ENCODE measurements at regions not wholly inside any gene's neighbourhood (a gene's known extent, or its start where the extent isn't known, plus 50 kb on each side); places are given as distances from the start of the nearest gene placed in this dataset.
A peak's percentile ranks its signal among the peaks of the same experiment; 100 is the strongest.

DNA sequence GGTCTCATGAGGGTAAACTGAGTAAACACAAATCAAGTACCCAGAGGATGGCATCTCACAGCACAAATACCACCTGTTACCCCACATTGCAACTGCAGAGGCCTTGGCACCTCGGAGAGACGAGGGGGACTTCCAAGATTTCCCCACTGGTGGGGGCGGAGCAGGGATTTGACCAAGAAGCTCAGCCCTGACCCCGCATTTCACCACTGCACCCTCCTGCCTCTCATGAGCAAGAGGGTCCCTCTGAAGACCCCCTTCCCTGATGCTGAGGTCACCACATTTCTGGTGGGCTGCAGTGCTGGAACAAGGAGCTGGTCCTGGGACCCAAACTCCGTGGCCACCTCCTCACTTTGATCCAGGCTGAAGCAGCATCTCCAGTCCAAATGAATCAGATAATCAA lies 342.4 kb downstream of the NPHP4 start:
- H3K4me1 ChIP-seq (ENCODE audit: control insufficient read depth, insufficient read depth, low read length, poor library complexity, severe bottlenecking) = peaks cover 15% of the 10 kb centered on the region
- 88 to 90% methylated on average over 4 to 5 of the region's 5 CpGs for WGBS, 2 experiments (ENCODE audit: insufficient coverage in 2 of 2)
- peaks cover 10% of the 10 kb centered on the region for H3K9me3 ChIP-seq (ENCODE audit: control insufficient read depth, low read length)
- H3K27ac ChIP-seq (ENCODE audit: low read depth, low read length, severe bottlenecking) = no peak overlapping the region
- no peak overlapping the region for H3K4me3 ChIP-seq (ENCODE audit: extremely low read depth, insufficient read depth, low read length, poor library complexity, severe bottlenecking)
- no peaks in the 10 kb centered on the region for H3K36me3 ChIP-seq (ENCODE audit: control insufficient read depth, insufficient read depth, low read length)

DNA sequence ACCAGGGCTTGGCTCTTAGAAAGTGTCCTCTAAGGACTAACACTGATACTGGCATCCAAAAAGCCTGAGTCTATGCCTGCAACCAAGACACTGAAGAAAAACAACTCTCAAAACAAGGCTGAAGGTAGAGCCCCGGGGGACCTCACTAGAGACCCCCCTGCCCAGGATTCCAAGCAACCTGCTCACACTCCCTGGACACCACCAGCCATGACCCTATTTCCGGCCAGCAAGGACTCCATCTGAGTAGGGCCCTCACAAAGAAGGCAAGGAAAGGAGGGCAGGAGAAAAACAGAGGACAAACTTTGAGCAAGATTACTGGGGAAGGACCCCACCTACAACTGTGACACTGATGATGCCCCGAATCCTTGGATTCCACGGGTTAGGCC lies 343.1 kb downstream of the NPHP4 start:
- 92 to 100% methylated on average over 2 of the region's 4 CpGs for WGBS, 2 experiments (ENCODE audit: insufficient coverage in 2 of 2)
- Histone ChIP-seq H3K4me1 (ENCODE audit: control insufficient read depth, insufficient read depth, low read length, poor library complexity, severe bottlenecking) (peaks cover 15% of the 10 kb centered on the region), H3K27ac (ENCODE audit: low read depth, low read length, severe bottlenecking) (no peak overlapping the region), H3K36me3 (ENCODE audit: control insufficient read depth, insufficient read depth, low read length) (no peaks in the 10 kb centered on the region), H3K9me3 (ENCODE audit: control insufficient read depth, low read length) (peaks cover 10% of the 10 kb centered on the region), H3K4me3 (ENCODE audit: extremely low read depth, insufficient read depth, low read length, poor library complexity, severe bottlenecking) (no peak overlapping the region)

DNA sequence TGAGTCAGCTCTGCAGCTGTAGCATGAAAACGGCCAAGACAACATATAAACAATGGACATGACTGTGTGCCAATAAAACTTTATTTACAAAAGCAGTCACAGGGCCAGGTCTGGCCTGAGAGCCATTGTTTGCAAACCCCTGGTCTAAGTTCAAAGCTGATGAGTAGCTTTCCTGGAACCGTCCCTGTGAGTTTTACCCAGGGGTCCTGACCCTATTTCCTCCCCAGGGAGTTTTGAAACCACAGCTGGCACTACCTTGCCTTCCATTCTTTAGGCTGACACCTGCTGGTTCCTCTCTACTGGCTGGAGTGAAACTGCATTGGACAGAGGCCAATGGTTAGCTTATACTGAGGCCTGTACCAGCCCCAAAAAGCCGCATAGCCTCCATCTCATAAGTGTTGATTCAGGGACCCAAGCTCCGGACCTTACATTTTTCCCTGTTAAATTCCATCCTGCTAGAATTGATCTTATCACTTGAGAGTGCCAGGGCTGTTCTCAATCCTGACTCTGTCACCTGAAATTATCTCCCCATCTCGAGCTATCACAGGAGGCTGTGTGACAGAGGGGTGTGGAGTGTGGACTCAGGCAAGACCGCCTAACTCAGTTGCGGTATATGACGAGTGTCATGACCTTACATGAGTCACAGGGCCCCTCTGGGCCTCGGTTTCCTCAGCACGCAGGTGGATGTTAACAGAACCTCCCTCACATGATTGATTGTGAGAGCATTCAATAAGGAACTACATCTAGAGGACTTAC lies 343.6 kb downstream of the NPHP4 start:
- Histone ChIP-seq H3K4me3 (ENCODE audit: extremely low read depth, insufficient read depth, low read length, poor library complexity, severe bottlenecking) (no peak overlapping the region), H3K9me3 (ENCODE audit: control insufficient read depth, low read length) (peaks cover 10% of the 10 kb centered on the region), H3K4me1 (ENCODE audit: control insufficient read depth, insufficient read depth, low read length, poor library complexity, severe bottlenecking) (peaks cover 15% of the 10 kb centered on the region), H3K27ac (ENCODE audit: low read depth, low read length, severe bottlenecking) (no peak overlapping the region), H3K36me3 (ENCODE audit: control insufficient read depth, insufficient read depth, low read length) (no peaks in the 10 kb centered on the region)
- 89 to 95% methylated on average over 6 to 9 of the region's 10 CpGs for WGBS, 2 experiments (ENCODE audit: insufficient coverage in 2 of 2)

DNA sequence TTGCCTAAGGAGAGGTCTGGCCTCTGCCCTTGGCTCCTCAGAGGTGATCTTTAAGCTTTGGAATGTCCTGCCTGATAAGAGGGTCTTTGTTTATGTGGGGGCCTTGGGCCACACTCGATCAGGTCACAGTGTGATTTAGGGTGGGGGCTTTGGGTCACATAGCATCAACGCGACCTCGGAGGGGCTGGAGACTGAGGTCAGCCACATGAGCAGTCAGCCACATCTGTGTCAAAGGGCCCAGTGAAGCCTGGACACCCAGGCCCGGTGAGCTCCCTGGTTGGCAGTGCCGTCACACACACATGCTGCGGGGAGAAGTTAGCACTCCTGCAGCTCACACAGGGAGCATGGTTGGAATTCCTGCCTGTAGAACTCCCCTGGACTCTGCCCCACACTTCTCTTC lies 345.0 kb downstream of the NPHP4 start:
- H3K4me1 ChIP-seq (ENCODE audit: control insufficient read depth, insufficient read depth, low read length, poor library complexity, severe bottlenecking) = peaks cover 15% of the 10 kb centered on the region
- peaks cover 10% of the 10 kb centered on the region for H3K9me3 ChIP-seq (ENCODE audit: control insufficient read depth, low read length)
- peak overlapping the region; percentile 90 for H3K27ac ChIP-seq (ENCODE audit: low read depth, low read length, severe bottlenecking)
- 74 to 77% methylated on average over 6 to 7 of the region's 7 CpGs for WGBS, 2 experiments (ENCODE audit: insufficient coverage in 2 of 2)
- H3K36me3 ChIP-seq (ENCODE audit: control insufficient read depth, insufficient read depth, low read length) = no peaks in the 10 kb centered on the region
- no peak overlapping the region for H3K4me3 ChIP-seq (ENCODE audit: extremely low read depth, insufficient read depth, low read length, poor library complexity, severe bottlenecking)

DNA sequence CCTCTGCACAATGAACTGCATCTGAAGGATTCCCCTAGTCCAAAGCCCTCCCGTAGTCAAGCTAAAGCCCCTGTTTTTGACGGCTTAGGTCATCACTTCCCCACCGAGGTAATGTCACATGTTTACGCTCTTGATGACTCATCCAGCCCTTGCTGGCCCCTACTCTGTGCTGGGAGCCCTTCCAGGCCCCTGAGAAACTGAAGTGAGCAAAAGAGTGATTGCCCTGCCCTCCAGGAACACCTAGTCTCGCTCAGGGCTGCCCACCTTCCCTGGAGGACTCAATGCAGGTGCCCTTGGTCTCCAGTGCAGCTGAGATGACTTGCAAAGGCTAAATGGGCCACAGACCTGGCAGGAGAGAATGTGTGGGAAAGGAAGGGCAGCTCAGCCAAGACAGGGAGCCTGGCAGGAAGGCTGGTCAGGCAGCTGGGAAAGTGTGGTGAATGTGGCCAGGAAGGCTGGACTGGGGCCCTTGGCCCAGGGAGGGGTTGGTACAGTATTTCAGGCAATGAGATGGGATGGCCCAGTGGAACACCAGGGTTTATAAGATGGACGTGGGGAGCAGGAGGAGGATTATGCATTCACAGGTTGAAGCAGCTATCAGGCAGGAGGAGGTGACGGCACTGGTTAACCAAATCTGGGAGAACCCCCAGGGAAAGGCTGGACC lies 345.6 kb downstream of the NPHP4 start:
- H3K9me3 ChIP-seq (ENCODE audit: control insufficient read depth, low read length) = peaks cover 10% of the 10 kb centered on the region
- peaks cover 15% of the 10 kb centered on the region for H3K4me1 ChIP-seq (ENCODE audit: control insufficient read depth, insufficient read depth, low read length, poor library complexity, severe bottlenecking)
- H3K27ac ChIP-seq (ENCODE audit: low read depth, low read length, severe bottlenecking) = peak overlapping the region; percentile 90
- no peak overlapping the region for H3K4me3 ChIP-seq (ENCODE audit: extremely low read depth, insufficient read depth, low read length, poor library complexity, severe bottlenecking)
- 59 to 64% methylated on average over 6 to 7 of the region's 7 CpGs for WGBS, 2 experiments (ENCODE audit: insufficient coverage in 2 of 2)
- H3K36me3 ChIP-seq (ENCODE audit: control insufficient read depth, insufficient read depth, low read length) = no peaks in the 10 kb centered on the region

DNA sequence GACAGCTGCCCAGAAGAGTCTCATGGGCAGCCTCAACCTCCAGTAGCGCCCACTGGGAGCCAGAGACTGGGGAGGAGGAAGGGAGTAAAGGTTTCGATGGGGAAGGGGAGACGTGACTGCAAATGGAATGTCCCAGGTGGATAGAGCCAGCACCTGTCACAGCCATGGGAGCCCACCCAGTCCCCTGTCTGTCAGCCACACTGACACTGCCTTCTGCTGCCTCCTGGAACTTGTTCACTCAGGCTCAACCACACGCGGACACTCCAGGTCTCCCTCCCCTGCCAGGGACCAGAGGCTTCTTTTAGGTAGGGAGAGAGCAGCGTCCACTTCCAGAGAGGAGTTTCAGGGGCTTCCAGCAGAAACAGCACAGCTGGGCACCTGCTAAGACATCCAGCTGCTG lies 346.3 kb downstream of the NPHP4 start:
- peaks cover 15% of the 10 kb centered on the region for H3K4me1 ChIP-seq (ENCODE audit: control insufficient read depth, insufficient read depth, low read length, poor library complexity, severe bottlenecking)
- WGBS, 2 experiments (ENCODE audit: insufficient coverage in 2 of 2) = 98% methylated on average over 5 to 6 of the region's 6 CpGs
- H3K27ac ChIP-seq (ENCODE audit: low read depth, low read length, severe bottlenecking) = no peak overlapping the region
- H3K9me3 ChIP-seq (ENCODE audit: control insufficient read depth, low read length) = peaks cover 10% of the 10 kb centered on the region
- H3K4me3 ChIP-seq (ENCODE audit: extremely low read depth, insufficient read depth, low read length, poor library complexity, severe bottlenecking) = no peak overlapping the region
- H3K36me3 ChIP-seq (ENCODE audit: control insufficient read depth, insufficient read depth, low read length) = no peaks in the 10 kb centered on the region

DNA sequence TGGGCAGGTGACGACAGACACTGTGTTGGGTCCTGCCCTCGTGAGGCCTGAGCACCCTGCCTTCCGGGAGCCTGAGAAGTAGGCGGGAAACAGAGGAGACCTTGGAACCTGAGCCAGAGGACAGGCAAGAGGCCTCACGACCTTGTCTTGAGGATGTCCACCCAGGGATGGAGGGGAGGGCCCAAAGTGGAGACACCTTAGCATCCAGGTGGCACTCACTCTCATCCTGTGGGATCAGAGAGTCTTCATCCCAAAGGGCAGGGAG lies 347.2 kb downstream of the NPHP4 start:
- Histone ChIP-seq H3K36me3 (ENCODE audit: control insufficient read depth, insufficient read depth, low read length) (no peaks in the 10 kb centered on the region), H3K4me1 (ENCODE audit: control insufficient read depth, insufficient read depth, low read length, poor library complexity, severe bottlenecking) (peaks cover 15% of the 10 kb centered on the region), H3K4me3 (ENCODE audit: extremely low read depth, insufficient read depth, low read length, poor library complexity, severe bottlenecking) (no peak overlapping the region), H3K27ac (ENCODE audit: low read depth, low read length, severe bottlenecking) (no peak overlapping the region), H3K9me3 (ENCODE audit: control insufficient read depth, low read length) (peaks cover 10% of the 10 kb centered on the region)
- 93 to 98% methylated on average over 5 of the region's 5 CpGs for WGBS, 2 experiments (ENCODE audit: insufficient coverage in 2 of 2)

DNA sequence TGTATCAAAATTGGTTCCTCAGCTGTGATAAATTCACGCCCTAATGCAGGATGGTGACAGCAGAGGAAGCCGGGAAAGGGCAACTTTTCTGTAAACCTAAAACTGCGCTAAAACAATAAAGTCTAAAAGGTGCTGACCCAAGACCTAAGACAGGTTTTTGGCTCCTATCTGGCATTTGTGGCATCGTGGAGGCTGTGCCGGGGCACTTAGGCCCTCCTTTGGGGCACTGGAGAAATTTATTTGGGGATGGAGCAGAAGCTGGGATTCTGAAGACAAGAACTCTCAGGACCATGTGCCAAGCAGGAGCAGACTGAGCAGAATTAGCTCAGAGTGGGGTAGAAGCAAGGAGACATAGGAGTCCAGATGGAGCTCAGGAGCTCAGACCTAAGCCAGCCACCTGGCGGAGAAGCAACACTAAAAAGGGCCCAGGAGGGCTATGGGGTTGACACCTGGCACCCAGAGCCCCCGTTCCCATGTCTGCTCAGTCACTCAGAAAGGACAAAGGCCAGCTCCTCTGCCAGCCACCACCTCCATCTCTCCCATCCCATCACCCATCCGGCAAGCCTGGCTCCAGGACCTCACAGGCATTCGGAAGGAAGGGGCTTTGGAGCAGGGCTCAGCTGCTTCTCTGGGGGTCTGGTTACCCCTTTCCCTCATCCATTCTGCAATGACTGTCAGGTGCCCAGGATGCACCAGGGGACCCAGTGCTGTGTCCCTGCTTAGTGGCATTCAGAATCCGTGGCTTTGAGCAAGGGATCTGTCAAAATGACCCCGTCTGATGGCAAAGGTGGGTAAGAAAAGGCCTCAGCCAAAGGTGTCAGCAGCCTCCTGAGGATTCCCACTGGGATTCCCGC lies 347.7 kb downstream of the NPHP4 start:
- Histone ChIP-seq H3K27ac (ENCODE audit: low read depth, low read length, severe bottlenecking) (no peak overlapping the region), H3K9me3 (ENCODE audit: control insufficient read depth, low read length) (peaks cover 10% of the 10 kb centered on the region), H3K36me3 (ENCODE audit: control insufficient read depth, insufficient read depth, low read length) (no peaks in the 10 kb centered on the region), H3K4me3 (ENCODE audit: extremely low read depth, insufficient read depth, low read length, poor library complexity, severe bottlenecking) (no peak overlapping the region), H3K4me1 (ENCODE audit: control insufficient read depth, insufficient read depth, low read length, poor library complexity, severe bottlenecking) (peaks cover 15% of the 10 kb centered on the region)
- WGBS, 2 experiments (ENCODE audit: insufficient coverage in 2 of 2) = 90 to 94% methylated on average over 9 to 11 of the region's 12 CpGs

DNA sequence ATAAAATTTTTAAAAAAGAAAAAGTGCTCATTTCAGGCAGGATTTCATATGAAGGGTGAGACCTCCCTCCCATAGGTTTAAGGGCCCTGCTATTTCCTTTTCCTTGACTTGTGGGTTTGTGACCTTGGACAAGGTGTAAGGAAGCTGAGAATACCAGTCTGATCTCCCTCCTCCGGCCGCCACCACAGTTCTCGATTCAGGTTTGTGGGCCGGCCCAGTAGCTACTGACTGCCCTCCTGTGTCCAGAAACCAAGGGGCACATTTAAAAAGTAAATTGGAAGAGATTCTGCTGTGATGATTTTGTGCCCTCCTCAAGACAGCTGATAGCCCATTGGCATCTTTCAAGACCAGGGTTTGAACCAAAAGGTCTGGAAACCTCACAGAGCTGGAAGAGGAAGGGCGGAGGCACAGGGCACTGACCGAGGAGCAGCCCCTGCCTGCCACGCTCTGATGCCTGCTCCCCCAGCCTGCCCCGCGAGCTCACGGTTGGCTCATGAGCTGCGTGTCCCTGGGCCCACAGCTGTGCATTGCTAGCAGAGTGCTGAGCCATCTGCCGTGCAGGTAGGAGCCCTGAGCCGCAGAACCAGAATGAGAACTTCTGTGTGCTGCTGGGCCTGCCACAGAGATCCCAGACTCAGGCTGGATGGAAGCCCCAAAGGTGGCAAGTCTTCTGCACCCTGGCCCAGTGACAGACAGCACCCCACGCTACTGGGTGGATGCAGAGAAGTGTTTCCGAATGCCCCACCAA lies 348.7 kb downstream of the NPHP4 start:
- WGBS, 2 experiments (ENCODE audit: insufficient coverage in 2 of 2) = 90 to 94% methylated on average over 10 to 15 of the region's 15 CpGs
- Histone ChIP-seq H3K4me1 (ENCODE audit: control insufficient read depth, insufficient read depth, low read length, poor library complexity, severe bottlenecking) (peaks cover 15% of the 10 kb centered on the region), H3K27ac (ENCODE audit: low read depth, low read length, severe bottlenecking) (no peak overlapping the region), H3K4me3 (ENCODE audit: extremely low read depth, insufficient read depth, low read length, poor library complexity, severe bottlenecking) (no peak overlapping the region), H3K9me3 (ENCODE audit: control insufficient read depth, low read length) (peaks cover 10% of the 10 kb centered on the region), H3K36me3 (ENCODE audit: control insufficient read depth, insufficient read depth, low read length) (no peaks in the 10 kb centered on the region)

DNA sequence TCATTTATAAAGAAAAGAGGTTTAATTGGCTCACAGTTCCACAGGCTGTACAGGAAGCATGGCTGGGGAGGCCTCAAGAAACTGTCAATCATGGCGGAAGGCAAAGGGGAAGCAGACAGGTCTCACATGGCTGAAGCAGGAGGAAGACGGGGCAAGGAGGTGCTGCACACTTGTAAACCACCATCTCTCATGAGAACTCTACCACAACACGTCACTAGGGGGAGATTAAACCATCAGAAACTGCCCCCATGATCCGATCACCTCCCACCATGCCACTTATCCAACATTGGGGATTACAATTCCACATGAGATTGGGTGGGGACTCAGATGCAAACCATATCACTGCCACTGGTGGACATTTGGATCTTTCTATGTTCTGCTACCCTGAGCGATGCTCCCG lies 351.4 kb downstream of the NPHP4 start:
- no peaks in the 10 kb centered on the region for H3K36me3 ChIP-seq (ENCODE audit: control insufficient read depth, insufficient read depth, low read length)
- 67 to 86% methylated on average over 2 to 6 of the region's 6 CpGs for WGBS, 2 experiments (ENCODE audit: insufficient coverage in 2 of 2)

More for the DNA sequence above, 351.4 kb downstream of the NPHP4 start:
- Histone ChIP-seq H3K27ac (ENCODE audit: low read depth, low read length, severe bottlenecking) (no peak overlapping the region), H3K4me3 (ENCODE audit: extremely low read depth, insufficient read depth, low read length, poor library complexity, severe bottlenecking) (no peak overlapping the region), H3K4me1 (ENCODE audit: control insufficient read depth, insufficient read depth, low read length, poor library complexity, severe bottlenecking) (no peaks in the 10 kb centered on the region), H3K9me3 (ENCODE audit: control insufficient read depth, low read length) (peaks cover 9% of the 10 kb centered on the region)

All from mesodermal cell (in vitro differentiated cells).